Right lung (tissue), 2 donors: ENCODE measurements at regions not wholly inside any gene's neighbourhood (a gene's known extent, or its start where the extent isn't known, plus 50 kb on each side); places are given as distances from the start of the nearest gene placed in this dataset.
"Not testable (repeated sequence)": the region's sequence is repeated elsewhere in the genome, so short reads cannot be mapped to it uniquely, and the experiment has no call there.

Experiments used
- DNase-seq, 2 donors: peaks; one replicate each; pipeline ENCODE4 v3.0.0-alpha.2; 2013

DNA sequence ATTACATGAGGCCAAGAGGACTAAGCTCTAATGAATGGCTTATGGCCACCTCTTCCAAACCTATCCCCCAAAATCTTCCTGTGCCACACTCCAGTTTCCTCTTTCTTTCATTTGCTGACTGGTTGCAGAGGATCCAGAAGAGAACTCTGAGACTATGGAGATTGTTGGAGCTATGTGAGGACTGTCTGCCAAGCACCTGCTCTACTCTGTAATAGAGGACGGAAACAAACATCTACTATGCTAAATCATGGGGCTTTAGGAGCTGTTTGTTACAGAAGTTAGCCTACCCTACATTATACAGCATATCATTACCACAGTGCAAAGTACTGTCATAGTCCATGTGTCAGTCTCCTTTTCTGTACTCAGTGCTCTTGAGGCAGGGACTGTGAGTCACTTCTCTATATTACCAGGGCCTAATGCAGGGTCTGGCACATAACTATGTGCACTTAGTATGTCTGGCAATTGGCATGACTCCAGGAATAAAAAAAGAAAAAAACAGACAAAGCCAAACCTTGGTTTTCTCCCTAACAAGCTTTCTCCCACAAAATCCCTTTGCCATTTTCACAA lies 95.1 kb downstream of the RPAP3 start:
- DNase-seq: no peak

GRCh38 chr12:47609806-47610205 lies 96.0 kb downstream of the RPAP3 start:
- DNase-seq: no peak

GRCh38 chr12:47608671-47609070 lies 97.2 kb downstream of the RPAP3 start:
- not testable (repeated sequence) for DNase-seq

GRCh38 chr12:47604221-47604873 lies 101.5 kb downstream of the RPAP3 start:
- DNase-seq: no peak

GRCh38 chr12:47602949-47603558 lies 102.8 kb downstream of the RPAP3 start:
- DNase-seq: no peak

GRCh38 chr12:47602325-47602724 lies 103.5 kb downstream of the RPAP3 start:
- DNase-seq: no peak

GRCh38 chr12:47601071-47601470 lies 104.8 kb downstream of the RPAP3 start:
- no peak for DNase-seq

DNA sequence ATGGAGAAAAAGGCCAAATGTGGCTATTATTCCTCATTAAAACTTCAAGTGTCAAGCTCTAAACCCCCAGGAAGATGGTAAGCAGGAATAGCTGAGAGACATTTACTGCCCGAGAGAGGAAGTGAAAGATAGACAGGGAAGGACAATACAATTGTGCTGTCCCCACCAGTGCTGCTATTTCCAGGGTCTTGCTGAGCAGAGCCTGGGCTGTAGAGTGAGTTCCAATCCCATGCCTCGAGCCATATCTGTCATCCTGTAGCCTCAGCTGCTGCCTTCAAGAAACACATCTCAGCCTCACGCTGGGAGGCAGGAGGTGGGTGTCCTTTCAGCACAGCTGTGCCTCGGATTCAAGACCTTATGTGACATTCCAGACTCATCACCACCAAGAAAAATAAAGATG lies 114.0 kb downstream of the RPAP3 start:
- no peak for DNase-seq

GRCh38 chr12:47591361-47591791 lies 114.5 kb downstream of the RPAP3 start:
- peak in 1 of 2 donors; percentile 23 for DNase-seq

GRCh38 chr12:47590771-47591360 lies 115.0 kb downstream of the RPAP3 start:
- peak; percentile 15 to 29 for DNase-seq

DNA sequence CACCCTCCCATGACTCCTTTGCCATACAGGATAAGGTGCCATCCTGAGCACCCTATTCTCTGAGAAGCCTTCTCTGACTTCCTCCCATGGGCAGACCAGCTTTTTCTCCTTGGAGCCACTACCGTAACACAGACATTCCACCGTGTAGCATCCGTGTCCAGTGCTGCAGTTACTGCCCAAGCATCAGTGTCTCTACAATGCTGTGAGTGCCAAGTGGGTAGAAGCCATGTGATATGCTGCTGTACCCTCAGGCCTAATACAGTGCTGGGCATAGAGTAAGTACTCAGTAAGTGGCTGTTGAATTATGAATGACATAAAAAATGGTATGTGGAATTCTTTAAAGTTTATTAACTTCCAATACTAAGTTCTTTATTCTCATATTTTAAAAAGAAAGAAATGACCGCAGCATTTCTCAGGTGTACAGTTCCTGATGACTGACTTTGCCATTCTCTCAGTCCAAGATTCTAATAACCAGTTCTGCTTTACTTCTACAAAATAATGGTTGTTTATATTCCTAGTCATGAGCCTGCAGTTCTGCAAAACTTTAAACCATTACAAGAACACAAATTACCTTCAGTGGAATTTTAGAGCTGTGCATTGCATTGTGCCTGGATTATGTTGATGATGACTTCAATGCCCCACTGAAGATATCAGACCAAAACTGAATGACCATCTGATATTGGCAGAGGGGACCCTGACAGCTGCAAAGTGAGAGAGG lies 118.7 kb downstream of the RPAP3 start:
- no peak for DNase-seq

DNA sequence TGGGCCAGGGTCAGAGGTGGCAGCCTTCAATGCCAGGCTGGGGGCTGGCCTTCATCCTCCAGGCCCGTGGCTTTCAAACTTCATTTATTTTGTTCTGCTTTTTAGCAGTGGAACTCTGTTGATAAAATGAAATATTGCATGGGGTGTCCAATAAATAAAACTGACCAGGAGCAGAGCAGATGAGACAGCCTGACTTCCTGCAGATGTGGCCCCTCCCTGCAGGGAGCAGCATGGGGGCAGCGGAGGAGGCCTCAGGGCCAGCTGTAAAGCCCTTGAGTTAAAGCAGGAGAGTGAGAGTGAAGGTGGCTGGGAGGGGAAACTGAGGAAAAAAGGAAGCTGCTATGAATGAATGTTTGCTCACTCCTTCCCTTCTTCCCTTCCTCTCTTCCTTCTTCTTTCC lies 120.3 kb downstream of the RPAP3 start:
- no peak for DNase-seq

GRCh38 chr12:47578836-47579235 lies 127.0 kb downstream of the RPAP3 start:
- no peak for DNase-seq

GRCh38 chr12:47577206-47577989 lies 128.4 kb downstream of the RPAP3 start:
- peak; percentile 57 to 73 for DNase-seq

DNA sequence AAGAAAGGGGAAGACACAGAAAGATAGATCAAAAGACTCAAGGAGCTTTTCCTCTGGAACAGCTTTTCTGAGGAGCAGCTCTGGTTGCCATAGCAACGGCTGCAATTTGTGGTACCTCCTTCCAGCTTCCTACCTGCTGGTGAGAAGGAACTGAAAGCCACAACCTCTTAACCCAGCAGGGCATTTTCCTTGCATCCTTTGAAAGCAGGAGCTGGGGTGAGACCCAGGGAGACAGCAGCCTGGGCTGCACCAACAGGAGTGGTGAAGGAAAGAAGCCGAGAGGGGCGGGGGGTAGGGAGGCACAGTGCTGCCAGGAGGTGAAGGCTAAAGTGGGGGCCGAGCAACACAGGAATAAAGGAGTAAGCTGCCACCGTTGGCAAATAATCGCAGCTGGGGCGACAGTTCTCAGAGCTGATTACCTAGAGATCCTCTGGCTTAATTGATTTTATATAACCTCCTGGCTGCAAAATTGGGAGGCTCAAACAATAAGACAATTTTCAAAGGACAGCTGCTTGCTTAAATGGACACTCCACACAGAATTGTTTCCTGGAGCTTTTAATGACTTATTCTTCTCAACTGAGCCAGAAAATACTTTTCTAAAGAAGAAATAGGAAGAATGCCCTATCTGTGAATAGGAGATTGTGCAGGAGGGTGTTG lies 129.4 kb downstream of the RPAP3 start:
- no peak for DNase-seq

DNA sequence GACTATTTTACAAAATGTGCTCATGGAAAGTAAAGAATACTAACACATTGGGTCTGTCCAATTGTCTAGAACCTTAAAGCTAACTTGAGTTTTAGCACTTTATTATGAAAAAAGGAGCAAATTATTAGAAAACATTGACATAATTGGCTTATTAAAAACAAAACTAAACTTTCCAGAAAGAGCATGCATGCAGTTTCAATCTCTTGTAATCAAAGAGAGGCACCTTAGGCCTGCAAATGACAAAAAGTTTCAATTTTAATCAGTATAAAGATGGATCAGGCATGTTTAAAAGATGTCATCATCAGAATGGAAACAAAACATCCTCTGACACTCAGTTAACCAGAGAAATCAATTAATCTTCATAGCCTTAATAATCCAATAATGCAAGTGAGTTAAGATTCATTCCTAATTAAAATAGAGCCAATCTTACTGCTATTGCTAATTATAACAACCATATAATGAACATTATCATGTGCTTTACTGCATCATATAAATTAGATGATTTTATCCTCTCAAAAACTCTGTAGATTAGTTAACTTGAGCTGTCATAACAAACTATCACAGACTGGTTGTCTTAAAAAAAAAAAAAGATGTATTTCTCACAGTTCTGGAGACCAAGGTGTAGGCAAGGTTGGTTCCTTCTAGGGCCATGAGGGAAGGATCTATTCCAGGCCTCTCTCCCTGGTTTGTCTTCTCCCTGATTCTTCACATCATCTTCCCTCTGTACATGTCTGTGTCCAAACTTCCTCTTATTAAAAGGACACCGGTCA lies 131.4 kb downstream of the RPAP3 start:
- DNase-seq: no peak

- DNase-seq: no peak
These were observed 132.6 kb downstream of the RPAP3 start for GRCh38 chr12:47573146-47573659.

- no peak for DNase-seq
These were observed 135.7 kb downstream of the RPAP3 start for GRCh38 chr12:47570151-47570550.

DNA sequence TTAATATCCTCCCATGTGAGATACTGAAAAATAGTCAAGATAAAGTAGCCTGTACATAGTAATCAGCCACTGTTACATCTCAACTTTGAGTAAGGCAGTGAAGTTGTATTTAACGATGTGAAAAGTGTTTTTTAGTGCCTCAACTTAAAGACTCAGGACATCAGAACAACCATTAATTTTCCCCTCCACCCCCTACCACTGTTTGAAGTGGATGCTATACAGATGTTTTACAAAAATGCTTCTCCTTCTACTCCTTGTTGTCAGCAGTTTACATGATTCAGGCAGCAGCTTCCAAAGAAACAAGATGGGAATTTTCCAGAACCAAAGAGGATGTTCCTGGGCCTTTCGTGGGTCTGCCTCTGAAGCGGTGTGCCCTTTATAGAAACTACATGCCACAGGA lies 143.6 kb downstream of the RPAP3 start:
- no peak for DNase-seq

GRCh38 chr12:47561746-47562145 lies 144.1 kb downstream of the RPAP3 start:
- no peak for DNase-seq
